GM18517 (cell line): ENCODE measurements at regions not wholly inside any gene's neighbourhood (a gene's known extent, or its start where the extent isn't known, plus 50 kb on each side); places are given as distances from the start of the nearest gene placed in this dataset.
"Not testable (repeated sequence)": the region's sequence is repeated elsewhere in the genome, so short reads cannot be mapped to it uniquely, and the experiment has no call there.

Experiments
- ATAC-seq: cut with Tn5 transposase; IDR thresholded peaks from one replicate; pipeline ENCODE4 v1.9.1; 2021; ENCODE audit warnings: mild to moderate bottlenecking, moderate library complexity; ENCODE audit not compliant: unreplicated experiment

DNA sequence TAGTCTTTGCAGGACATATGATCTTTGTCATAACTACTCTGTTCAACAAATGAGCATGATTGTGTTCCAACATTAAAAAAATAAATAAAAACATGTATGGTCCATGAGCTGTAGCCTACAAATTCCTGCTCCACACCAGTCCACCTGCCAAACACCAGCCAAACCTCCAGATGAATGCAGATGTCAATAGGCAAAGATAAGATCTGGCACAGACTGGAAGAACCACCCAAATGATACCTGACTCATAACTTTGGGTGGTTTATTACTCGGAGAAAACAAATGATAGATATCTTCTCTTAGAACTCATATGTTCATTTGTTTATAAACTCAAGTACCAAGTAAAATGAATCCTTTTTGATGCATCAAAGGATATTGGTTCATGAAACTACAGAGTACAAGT is 425.1 kb downstream of the GBA3 start:
- no peak for ATAC-seq

DNA sequence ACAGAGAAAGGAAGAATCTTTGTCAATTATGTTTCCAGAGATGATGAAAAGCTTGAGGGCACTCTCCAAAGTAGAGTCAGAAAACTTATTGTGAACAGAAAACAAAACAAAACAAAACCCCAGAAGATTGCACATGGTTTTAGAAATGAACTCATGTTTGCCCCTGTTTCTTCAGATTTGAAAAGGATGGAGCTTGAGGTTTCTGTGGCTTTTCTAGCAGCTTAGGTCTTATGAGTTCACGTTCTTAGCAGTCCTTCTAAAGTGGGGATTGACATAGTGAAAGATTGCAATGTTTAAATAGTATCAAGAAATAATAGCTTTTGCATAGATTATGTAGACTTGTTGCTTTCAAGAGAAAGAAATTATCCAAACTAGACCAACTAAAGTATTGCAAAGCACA is 421.8 kb downstream of the GBA3 start:
- ATAC-seq, result no peak

DNA sequence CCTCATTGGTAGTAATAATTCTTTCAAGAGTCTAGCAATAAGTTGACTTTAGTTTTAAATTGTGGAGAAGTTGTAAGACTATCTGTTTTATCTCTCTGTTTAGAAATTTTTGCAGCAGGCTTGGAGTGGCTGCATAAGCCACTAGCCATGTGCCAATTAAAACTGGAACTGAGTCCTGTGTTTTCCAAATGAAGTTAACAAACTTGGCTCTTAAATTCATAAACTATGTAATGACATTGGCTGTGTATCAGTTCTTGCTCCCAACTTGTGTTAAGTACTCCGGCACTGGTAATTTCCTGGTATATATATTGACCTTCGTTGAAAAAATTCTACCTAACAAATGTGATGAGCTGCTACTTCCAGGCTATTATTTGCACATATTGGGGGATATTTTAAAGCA is 420.4 kb downstream of the GBA3 start:
- no peak for ATAC-seq

DNA sequence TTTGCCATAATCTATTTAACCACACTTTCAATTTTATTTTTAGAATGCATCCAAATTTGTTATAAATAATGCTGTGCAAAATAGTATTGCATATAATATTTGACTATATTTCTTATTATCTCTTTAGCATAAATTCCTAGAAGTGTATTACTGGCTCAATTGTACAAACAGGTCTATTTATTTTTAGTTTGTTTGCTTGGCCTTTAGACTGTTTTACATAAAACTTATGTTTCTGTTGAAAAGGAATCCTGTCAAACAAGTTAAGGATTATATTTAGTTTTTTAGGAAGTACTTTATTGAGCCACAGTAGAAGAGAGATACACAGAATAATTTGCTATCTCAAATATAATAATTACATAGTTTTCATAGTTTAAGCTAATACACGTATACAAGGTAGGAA is 413.8 kb downstream of the GBA3 start:
- no peak for ATAC-seq

DNA sequence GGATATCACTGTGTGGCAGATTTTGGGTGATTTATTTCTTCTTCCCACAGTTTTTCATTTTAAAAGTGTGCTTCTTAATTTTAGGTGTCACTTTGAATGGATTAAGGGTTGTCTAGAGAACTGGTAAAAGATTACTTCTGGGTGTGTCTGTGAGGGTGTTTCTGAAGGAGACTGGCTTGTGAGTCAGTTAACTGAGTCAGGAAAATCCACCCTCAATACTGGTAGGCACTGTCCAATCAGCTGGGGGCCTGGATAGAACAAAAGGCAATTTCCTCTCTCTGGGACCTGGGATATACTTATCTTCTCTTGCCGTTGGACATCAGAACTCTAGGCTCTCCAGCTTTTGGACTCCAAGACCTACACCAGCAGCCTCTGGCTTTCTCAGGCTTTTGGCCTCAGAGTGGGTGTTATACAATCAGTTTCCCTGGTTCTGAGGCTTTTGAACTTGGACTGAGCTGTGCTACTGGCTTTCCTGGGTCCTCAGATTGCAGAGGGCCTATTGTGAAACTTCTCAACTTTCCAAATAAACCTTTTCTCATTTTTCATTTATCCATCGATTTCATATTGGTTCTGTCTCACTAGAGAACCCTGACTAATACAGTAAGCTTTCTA is 413.1 kb downstream of the GBA3 start:
- no peak for ATAC-seq

DNA sequence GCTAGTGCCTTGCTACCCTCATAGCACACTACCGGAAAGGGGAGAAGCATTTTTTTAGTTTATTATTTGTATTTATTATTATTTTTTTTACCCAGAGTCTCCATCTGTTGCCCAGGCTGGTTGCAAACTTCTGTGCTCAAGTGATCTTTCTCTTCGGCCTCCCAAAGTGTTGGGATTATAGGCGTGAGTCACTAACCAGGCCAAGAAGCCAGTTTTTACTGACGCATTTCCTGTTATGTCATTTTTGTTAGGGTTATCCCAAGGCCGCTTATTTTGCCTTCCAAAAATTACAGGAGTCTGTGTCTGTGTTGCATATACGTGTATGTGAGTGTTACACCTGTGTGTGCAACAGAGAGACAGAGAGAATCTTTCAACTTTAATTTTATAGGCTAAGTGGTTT is 404.5 kb downstream of the GBA3 start:
- ATAC-seq, result no peak

DNA sequence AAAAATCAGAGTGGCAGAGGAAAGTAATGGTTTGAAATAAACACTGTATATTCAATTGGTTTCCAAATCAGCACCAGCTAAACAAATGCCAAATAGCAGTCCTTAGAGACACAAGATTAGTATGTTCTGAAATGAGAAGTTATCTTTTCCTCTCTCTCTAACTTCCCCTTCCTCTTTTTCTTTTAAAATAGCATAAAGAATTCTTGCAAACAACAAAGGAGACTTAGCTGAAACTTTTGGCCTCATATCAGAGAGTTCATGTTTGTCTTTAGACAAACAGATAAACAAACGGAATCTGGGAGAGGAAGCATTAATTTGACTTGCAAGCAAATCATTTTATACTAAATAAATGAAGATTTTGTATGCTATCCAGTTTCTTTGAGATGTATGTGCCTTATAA is 399.0 kb downstream of the GBA3 start:
- no peak for ATAC-seq

DNA sequence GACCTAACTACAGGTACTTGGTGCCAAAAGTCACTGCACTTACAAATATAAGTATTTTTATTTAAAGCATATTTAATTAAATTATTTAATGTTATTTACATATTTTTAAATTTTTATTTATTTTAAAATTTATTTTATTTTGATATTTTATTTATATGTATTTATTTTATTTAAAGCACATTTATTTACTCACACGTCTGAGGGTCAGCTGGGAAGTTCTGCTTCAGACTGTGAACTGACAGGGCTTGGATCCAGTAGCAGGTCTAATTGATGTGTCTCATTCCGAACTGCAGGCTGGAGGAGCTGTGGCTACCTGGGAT is 392.5 kb downstream of the GBA3 start:
- no peak for ATAC-seq

DNA sequence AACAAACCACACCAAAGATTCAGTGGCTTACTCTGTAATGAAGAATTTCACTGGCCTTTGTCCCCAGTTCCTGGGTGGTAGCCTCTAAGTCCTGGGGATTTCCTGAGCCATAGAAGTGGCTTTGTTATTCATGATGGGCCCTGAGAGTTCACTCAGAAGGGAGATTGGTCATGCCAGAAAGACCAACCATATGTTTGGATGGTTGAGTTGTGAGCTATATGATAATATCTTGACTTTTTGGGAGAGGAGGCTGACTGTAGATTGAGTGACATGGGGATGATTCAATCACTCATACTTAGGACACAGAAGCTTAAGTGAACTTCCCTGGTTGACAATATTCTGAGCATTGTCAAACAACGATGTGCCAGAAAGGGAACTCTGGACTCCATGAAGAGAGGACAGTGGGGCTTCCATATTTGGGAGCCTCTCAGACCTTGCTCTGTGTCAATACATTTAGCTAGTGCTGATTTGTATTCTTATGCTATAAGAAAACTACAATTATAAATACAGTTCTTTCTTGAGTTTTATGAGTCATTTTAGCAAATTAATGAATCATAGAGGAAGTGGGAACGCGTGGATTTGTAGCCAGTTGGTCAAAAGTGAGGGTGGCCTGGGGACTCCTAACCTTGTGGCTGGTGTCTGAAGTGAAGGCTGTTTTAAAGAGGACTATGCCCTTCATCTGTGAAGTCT is 392.0 kb downstream of the GBA3 start:
- ATAC-seq, result no peak

DNA sequence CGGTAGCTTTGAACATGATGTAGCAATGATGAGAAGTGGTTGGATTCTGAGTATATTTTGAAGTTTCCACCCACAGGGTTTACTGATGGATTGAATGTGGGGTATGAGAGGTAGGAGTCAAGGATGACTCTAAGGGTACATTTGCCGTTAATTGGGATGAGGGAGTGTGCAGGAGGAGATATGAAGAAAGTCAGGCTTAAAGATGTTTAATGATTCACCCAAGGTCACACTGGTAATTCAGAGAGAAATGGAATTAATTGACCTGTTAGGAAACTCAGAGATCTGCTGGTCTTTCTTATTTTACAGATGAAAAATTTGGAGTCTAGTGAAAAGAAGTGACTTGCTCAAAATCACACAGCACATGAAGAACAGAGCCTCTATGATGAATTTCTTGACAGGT is 390.7 kb downstream of the GBA3 start:
- no peak for ATAC-seq

DNA sequence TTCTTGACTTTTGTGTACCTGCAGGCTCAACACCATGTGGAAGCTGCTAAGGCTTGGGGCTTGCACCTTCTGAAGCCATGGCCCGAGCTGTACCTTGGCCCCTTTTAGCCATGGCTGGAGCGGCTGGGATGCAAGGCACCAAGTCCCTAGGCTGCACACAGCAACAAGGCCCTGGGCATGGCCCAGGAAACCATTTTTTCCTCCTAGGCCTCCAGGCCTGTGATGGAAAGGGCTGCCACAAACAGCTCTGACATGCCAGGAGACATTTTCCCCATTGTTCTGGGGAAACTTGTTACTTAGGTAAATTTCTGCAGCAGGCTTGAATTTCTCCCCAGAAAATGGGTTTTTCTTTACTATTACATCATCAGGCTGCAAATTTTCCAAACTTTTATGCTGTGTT is 387.4 kb downstream of the GBA3 start:
- ATAC-seq, result not testable (repeated sequence)

DNA sequence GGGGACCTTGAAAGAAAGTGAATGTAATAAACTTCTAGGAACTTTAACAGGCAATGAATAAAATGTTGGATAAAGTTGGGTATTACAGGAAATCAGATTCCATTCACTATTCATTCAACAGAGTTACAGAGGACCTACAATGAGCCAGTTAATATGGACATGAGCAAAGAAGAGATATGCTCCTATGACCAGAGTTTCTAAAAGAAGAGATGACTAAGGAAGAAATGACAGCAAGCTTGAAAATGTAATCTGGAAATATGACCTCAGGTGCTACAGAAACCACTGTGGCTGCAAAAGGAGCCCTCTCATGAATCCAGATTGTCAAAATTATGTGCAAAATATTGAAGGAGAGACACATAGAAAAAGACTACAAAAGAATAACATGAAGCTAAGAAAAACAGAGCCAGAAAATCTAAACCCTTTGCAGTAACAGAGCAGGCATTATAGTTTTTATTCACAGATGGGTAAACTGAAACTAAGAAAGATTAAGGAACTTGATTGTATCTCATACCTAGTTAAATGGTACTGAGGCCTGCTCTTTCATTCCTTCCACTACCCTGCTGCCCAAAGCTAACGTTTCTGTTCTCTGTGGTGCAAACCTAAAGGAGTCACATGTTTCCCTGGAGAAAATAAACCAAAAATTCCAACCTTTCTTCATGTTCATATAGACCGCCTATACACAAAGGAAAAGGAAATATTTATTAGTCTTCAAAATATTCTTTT is 378.3 kb downstream of the GBA3 start:
- no peak for ATAC-seq

DNA sequence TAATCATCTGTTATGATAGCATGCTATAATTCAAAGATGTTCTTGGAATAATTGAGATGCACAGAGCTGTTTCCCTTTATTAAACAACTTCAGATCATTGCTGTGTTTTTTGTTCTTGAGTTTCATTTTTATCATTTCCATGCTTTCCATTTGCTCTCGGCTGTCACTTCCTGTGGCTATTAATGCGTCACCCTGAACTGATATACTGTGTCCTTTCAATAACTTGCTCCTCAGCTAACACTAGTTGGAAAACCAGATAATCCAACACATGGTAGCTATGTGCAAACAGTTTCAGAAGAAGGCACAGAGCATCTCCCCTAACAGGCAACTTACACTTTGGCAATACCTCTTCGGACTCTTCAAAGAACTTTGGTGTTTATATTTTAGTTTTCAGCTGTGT is 376.0 kb downstream of the GBA3 start:
- ATAC-seq, result no peak

DNA sequence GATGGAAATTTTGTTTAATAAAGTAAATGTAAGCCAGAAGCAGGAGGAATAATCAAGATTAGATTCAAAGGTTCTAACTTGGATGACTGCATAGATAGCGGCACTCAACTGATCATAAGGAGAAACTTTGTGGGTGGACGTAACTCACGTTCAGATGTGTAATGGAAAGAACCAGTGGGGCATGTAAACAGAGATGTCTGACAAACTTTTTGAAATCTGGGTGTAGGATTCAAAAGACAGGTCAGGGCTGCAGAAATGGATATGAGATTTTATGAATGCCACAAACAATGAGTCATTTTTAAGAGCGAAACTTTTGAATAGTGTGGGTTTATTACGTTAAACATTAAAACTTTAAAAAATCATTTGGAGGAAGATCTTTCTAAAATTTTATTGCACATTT is 375.6 kb downstream of the GBA3 start:
- ATAC-seq, result no peak

DNA sequence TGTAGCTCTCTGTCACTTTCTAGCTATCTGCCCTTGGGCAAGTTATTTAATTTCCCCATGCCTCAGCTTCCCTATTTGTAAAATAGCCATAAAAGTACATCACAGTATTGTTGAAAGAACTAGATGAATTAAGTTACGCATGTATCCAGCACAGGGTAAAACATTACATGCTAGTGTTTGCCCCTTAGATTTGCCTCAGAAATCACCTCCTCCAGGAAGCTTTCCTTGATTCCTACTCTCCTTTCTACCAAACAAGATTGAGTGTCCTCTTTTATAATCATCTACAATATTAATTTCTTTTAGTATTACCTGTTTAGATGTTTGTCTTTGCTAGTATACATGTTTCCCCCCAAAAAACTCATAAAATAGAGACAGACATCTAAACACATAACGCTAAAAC is 369.5 kb downstream of the GBA3 start:
- no peak for ATAC-seq

DNA sequence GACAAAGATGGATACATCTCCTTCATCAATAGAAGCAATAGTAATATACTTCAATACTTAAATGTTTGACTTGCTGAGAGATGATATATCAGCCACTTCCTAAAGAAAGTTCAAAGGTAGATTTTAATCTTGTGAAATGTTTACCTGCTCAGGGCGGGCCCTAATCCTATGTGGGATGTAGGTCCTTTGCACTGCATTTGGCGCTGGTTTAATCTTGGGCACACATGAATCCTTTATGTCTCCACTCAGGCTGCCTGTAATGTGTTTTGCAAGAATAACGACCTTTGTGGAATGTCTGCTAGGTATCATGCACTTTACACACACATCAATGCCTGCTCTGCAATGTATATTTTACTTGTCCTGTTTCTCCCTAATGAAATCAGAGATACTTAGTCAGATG is 368.7 kb downstream of the GBA3 start:
- ATAC-seq, result no peak

DNA sequence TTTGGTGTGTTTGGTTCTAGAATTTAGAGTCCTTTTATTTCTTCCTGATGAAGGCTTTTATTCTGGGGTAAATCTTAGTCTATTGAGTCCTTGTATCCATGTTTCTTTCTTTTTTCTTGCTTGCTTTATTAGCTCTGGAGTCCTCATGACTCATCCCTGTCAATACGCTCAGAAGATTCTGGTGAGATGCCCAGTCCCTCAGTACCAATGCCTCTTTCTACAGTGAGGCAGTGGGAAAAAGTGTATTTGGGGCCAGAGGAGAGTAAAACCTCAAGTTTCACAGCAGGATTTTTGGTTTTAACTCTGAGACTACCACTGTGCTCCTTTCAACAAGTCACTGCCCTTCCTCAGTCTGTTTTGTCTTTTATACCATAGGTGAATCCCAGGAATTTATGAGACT is 368.0 kb downstream of the GBA3 start:
- ATAC-seq, result no peak

DNA sequence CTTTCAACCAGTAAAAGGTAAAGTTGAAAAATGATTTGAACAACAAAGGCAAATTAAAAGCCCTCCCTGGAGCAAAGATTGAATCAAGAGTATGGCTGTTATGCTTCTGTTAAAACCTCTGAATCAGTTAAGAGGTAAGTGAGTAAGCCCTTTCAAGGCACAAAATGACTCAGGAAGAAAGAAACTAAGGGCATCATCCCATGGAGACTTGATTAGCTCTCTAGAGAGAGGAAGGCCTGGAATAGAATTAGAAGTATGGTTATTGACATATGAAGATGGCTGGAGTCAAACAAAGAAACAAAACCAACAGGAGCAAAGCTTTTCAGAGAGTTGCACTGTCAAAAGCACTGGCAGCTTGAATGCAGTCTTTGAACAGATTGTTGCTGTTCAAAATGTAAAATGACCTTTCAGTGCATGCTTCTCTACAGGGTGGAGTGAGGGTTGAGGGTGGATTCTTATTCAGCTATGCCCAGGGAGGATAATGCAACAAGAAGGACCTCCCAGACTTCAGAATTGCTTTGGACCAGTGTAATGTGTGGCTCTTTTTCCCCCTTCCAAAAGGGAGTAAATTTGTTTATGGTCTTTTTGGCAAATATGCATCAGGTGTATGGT is 365.5 kb downstream of the GBA3 start:
- ATAC-seq, result no peak

DNA sequence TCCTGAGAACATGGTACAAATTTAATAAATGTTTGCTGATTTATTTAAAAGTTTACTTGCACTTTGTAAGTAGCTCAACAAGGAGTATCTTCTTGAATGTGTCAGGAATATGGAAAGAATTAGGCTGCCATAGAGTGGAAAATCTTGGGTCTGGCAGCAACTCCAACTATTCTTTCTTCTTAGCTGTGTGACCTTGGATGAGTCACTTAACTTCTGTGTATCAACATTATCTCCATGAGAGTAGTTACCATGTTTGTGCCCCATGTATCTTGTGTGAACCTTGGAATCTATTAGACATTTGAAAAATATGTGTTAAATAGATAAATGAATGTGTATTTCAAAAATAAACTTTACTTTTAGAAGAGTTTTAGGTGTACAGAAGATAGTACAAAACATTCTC is 348.8 kb downstream of the GBA3 start:
- ATAC-seq, result no peak

DNA sequence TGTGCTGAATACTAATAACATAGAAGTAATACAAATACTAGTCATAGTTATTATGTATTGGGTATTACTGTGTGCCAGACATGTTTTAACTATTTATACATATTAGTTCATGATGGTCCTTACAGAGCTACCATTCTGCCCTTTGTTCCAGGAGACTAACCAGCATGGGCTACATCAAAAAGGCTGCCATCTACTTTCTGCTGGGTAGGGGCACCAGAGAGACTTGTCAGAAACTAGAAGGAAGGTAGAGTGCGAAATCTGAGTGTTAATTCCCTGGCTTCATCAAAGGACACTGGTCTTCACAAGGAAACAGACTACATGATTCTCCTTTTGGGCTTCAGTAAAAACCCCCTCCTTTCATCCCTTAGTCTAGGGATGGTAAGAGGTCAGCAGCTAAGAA is 347.8 kb downstream of the GBA3 start:
- no peak for ATAC-seq

DNA sequence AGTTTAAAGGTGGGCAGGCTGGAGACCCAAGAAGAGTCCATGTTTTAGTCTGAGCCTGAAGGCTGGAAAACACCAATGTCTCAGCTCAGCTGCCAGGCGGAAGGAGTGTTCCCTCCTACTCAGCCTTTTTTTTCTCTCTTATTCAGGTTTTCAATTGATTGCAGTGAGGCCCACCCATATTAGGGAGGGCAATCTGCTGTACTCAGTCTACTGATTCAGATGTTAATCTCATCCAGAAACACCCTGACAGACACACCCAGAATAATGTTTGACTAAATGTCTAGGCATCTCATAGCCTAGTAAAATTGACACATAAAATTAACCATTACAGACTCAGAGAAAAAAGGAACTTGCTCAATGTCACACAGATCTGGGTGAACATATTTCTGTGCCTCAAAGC is 347.1 kb downstream of the GBA3 start:
- no peak for ATAC-seq
